Liver (tissue), 3 donors: ENCODE measurements at regions not wholly inside any gene's neighbourhood (a gene's known extent, or its start where the extent isn't known, plus 50 kb on each side); places are given as distances from the start of the nearest gene placed in this dataset.

Experiments
- GABPA ChIP-seq, 2 donors: IDR thresholded peaks in 1 of 2; conservative IDR thresholded peaks in 1 of 2; 2 replicates each; pipeline ENCODE4 v1.6.1; 2016; ENCODE audit warnings: antibody characterized with exemption in 2 of 2, mild to moderate bottlenecking in 1 of 2, moderate library complexity in 1 of 2
- HNF4A ChIP-seq, 2 donors: conservative IDR thresholded peaks; 2 replicates each; pipeline ENCODE4 v1.6.1; 2016; ENCODE audit warnings: antibody characterized with exemption in 2 of 2, mild to moderate bottlenecking in 2 of 2
- JUND ChIP-seq, 2 donors: IDR thresholded peaks; 2 replicates each; pipeline ENCODE4 v1.6.1; 2016; ENCODE audit warnings: antibody characterized with exemption in 2 of 2
- RAD21 ChIP-seq, 2 donors: IDR thresholded peaks; 2 replicates each; pipeline ENCODE4 v1.6.1; 2016; ENCODE audit warnings: antibody characterized with exemption in 2 of 2, mild to moderate bottlenecking in 2 of 2
- SP1 ChIP-seq: IDR thresholded peaks from 2 replicates; pipeline ENCODE4 v1.6.1; 2018; ENCODE audit warnings: antibody characterized with exemption, mild to moderate bottlenecking
- TAF1 ChIP-seq: conservative IDR thresholded peaks from 2 replicates; pipeline ENCODE4 v1.6.1; 2016; ENCODE audit warnings: antibody characterized with exemption, mild to moderate bottlenecking
- YY1 ChIP-seq: IDR thresholded peaks from 2 replicates; pipeline ENCODE4 v1.6.1; 2016; ENCODE audit warnings: antibody characterized with exemption, mild to moderate bottlenecking
- TF ChIP-seq, protein P1 (sequence below): fragments of 150-350 bp; IDR thresholded peaks from 2 replicates; pipeline ENCODE4 v1.5.1; 2017; ENCODE audit warnings: improper control_type of control experiment, low read depth, low read length; ENCODE audit not compliant: missing input control
- TF ChIP-seq, protein P2 (sequence below): IDR thresholded peaks from 2 replicates; pipeline ENCODE4 v1.6.1; 2016; ENCODE audit warnings: antibody characterized with exemption
- TF ChIP-seq, protein P3 (sequence below): IDR thresholded peaks from 2 replicates; pipeline ENCODE4 v1.6.1; 2016; ENCODE audit warnings: antibody characterized with exemption, mild to moderate bottlenecking
- donor health status: healthy.
- donor health status: healthy.

DNA sequence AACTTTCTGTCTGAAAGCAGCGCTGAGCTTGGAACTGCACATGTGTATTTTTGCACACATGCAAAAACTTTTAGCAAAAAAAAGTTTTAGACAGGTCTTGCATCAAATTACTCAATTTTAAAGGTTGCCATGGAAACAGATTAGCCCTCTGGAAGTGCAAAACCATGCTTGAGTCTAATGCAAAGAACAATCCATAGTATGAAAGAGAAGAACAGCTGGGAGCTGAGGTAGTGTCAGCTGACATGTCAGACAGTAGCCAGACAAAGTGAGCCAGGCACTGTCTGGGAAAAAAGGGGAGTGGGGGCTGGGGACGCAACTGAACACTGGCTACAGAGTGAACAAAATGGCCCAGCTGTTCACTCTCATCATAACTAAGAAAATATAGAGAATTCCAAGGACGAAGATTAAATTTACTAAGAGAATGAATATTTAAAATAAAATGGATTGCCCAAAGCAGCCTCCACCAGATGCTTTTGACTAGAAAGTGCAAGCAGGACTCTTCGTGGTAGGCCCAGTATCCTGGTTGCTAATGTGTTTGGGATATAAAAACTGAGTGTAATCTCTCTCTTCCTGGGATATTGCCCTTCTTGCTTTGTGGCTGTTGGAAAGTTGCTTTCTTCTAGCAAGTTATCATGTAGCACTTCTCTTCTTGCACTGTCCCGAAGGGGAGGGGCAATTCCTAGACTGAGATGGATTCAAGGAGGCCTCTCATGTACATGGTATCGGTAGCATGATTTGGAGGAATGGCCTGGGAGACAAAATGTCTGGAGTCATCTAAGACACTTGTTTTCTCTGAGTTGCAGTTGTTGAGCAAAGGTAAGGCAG lies 434.1 kb upstream of the FAT3 start:
- TF ChIP-seq YY1 (no peak), JUND (IDR thresholded peaks at IDR 0.05) (no peak), RAD21 (IDR thresholded peaks at IDR 0.05) (no peak), TAF1 (no peak), HNF4A (conservative IDR thresholded peaks at IDR 0.05) (no peak), SP1 (no peak), GABPA (IDR thresholded peaks at IDR 0.05 in 1 of 2, conservative IDR thresholded peaks at IDR 0.05 in 1 of 2) (no peak)
- TF ChIP-seq, protein P1, sequence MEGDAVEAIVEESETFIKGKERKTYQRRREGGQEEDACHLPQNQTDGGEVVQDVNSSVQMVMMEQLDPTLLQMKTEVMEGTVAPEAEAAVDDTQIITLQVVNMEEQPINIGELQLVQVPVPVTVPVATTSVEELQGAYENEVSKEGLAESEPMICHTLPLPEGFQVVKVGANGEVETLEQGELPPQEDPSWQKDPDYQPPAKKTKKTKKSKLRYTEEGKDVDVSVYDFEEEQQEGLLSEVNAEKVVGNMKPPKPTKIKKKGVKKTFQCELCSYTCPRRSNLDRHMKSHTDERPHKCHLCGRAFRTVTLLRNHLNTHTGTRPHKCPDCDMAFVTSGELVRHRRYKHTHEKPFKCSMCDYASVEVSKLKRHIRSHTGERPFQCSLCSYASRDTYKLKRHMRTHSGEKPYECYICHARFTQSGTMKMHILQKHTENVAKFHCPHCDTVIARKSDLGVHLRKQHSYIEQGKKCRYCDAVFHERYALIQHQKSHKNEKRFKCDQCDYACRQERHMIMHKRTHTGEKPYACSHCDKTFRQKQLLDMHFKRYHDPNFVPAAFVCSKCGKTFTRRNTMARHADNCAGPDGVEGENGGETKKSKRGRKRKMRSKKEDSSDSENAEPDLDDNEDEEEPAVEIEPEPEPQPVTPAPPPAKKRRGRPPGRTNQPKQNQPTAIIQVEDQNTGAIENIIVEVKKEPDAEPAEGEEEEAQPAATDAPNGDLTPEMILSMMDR: no peak
- TF ChIP-seq, protein P2, sequence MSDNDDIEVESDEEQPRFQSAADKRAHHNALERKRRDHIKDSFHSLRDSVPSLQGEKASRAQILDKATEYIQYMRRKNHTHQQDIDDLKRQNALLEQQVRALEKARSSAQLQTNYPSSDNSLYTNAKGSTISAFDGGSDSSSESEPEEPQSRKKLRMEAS: no peak
- TF ChIP-seq, protein P3, sequence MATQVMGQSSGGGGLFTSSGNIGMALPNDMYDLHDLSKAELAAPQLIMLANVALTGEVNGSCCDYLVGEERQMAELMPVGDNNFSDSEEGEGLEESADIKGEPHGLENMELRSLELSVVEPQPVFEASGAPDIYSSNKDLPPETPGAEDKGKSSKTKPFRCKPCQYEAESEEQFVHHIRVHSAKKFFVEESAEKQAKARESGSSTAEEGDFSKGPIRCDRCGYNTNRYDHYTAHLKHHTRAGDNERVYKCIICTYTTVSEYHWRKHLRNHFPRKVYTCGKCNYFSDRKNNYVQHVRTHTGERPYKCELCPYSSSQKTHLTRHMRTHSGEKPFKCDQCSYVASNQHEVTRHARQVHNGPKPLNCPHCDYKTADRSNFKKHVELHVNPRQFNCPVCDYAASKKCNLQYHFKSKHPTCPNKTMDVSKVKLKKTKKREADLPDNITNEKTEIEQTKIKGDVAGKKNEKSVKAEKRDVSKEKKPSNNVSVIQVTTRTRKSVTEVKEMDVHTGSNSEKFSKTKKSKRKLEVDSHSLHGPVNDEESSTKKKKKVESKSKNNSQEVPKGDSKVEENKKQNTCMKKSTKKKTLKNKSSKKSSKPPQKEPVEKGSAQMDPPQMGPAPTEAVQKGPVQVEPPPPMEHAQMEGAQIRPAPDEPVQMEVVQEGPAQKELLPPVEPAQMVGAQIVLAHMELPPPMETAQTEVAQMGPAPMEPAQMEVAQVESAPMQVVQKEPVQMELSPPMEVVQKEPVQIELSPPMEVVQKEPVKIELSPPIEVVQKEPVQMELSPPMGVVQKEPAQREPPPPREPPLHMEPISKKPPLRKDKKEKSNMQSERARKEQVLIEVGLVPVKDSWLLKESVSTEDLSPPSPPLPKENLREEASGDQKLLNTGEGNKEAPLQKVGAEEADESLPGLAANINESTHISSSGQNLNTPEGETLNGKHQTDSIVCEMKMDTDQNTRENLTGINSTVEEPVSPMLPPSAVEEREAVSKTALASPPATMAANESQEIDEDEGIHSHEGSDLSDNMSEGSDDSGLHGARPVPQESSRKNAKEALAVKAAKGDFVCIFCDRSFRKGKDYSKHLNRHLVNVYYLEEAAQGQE: no peak
